ENCODE measurements at regions not wholly inside any gene's neighbourhood (a gene's known extent, or its start where the extent isn't known, plus 50 kb on each side); places are given as distances from the start of the nearest gene placed in this dataset.
A peak's percentile ranks its signal among the peaks of the same experiment; 100 is the strongest.

GRCh38 chrX:10707773-10708172 lies 87.4 kb upstream of the MID1 start:
- Histone ChIP-seq H3K36me3 (no peaks in the 10 kb centered on the region), H3K27me3 (no peaks in the 10 kb centered on the region), H3K9me3 (no peaks in the 10 kb centered on the region), H3K27ac (no peak overlapping the region), H3K4me1 (no peaks in the 10 kb centered on the region), H3K4me3 (no peak overlapping the region)
- DNase-seq (ENCODE audit: low spot score in 2 of 2): no peak
- TF ChIP-seq EP300 (IDR thresholded peaks at IDR 0.05): no peak
- no peak for TF ChIP-seq POLR2A (IDR thresholded peaks at IDR 0.05)
- TF ChIP-seq POLR2AphosphoS5 (IDR thresholded peaks at IDR 0.05): no peak
- TF ChIP-seq, protein P1, sequence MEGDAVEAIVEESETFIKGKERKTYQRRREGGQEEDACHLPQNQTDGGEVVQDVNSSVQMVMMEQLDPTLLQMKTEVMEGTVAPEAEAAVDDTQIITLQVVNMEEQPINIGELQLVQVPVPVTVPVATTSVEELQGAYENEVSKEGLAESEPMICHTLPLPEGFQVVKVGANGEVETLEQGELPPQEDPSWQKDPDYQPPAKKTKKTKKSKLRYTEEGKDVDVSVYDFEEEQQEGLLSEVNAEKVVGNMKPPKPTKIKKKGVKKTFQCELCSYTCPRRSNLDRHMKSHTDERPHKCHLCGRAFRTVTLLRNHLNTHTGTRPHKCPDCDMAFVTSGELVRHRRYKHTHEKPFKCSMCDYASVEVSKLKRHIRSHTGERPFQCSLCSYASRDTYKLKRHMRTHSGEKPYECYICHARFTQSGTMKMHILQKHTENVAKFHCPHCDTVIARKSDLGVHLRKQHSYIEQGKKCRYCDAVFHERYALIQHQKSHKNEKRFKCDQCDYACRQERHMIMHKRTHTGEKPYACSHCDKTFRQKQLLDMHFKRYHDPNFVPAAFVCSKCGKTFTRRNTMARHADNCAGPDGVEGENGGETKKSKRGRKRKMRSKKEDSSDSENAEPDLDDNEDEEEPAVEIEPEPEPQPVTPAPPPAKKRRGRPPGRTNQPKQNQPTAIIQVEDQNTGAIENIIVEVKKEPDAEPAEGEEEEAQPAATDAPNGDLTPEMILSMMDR (IDR thresholded peaks at IDR 0.05): no peak
- WGBS: 68% methylated on average over 2 of the region's 2 CpGs

DNA sequence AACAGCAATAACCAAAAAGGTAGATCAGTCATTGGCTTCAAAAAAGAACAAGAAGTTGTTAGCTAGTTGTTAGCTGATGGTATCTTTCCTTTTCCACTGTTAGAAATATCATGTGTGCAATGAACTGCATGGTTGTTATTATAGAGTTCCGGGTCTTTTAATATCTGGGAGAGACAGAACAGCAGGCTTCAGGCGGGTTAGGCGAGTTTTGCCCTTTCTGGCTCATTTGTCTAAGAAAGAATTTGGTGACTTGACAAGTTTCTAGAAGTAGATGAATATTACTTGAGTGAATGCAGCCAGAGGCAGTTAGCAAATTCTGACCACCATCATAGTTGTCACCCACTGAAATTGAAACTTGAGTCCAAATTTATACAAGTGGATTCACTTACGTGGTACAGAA lies 88.9 kb upstream of the MID1 start:
- H3K36me3 ChIP-seq: no peaks in the 10 kb centered on the region
- TF ChIP-seq POLR2AphosphoS5 (IDR thresholded peaks at IDR 0.05) (no peak), POLR2A (IDR thresholded peaks at IDR 0.05) (no peak), EP300 (IDR thresholded peaks at IDR 0.05) (no peak)
- TF ChIP-seq, protein P1 (IDR thresholded peaks at IDR 0.05): no peak
- no peak overlapping the region for H3K27ac ChIP-seq
- H3K4me1 ChIP-seq: no peaks in the 10 kb centered on the region
- WGBS: 43% methylated on average over 4 of the region's 4 CpGs
- no peak overlapping the region for H3K4me3 ChIP-seq
- no peaks in the 10 kb centered on the region for H3K9me3 ChIP-seq
- H3K27me3 ChIP-seq: no peaks in the 10 kb centered on the region
- no peak for DNase-seq (ENCODE audit: low spot score in 2 of 2)

DNA sequence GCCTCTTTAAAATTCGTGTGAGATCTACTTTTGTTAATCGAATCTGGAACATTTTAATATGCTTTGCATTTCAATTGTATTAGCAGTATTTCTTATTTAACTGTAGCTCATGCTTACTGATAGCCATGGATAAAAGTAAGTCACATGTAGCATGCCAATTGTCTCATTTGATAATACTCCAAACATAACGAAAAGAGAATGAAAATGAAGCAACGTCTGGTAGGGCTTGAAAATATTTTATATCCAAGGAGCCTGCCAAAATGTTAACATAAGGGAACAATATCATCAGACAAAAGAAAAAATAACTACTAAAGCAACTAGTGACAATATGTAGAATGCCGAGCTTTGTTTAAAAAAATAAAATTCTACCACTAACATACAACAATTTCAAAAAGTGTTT lies 94.1 kb upstream of the MID1 start:
- DNase-seq (ENCODE audit: low spot score in 2 of 2): no peak
- WGBS: 76% methylated on average over 5 of the region's 5 CpGs
- no peaks in the 10 kb centered on the region for H3K4me1 ChIP-seq
- no peaks in the 10 kb centered on the region for H3K27me3 ChIP-seq
- no peaks in the 10 kb centered on the region for H3K9me3 ChIP-seq
- TF ChIP-seq, protein P1 (IDR thresholded peaks at IDR 0.05): no peak
- no peak for TF ChIP-seq POLR2A (IDR thresholded peaks at IDR 0.05)
- TF ChIP-seq POLR2AphosphoS5 (IDR thresholded peaks at IDR 0.05): no peak
- TF ChIP-seq EP300 (IDR thresholded peaks at IDR 0.05): no peak
- H3K36me3 ChIP-seq: no peaks in the 10 kb centered on the region
- no peak overlapping the region for H3K4me3 ChIP-seq
- H3K27ac ChIP-seq: no peak overlapping the region

GRCh38 chrX:10722851-10723250 lies 102.5 kb upstream of the MID1 start:
- Histone ChIP-seq H3K27me3 (no peaks in the 10 kb centered on the region), H3K4me3 (no peak overlapping the region), H3K4me1 (no peaks in the 10 kb centered on the region), H3K27ac (no peak overlapping the region), H3K36me3 (no peaks in the 10 kb centered on the region), H3K9me3 (no peaks in the 10 kb centered on the region)
- TF ChIP-seq EP300 (IDR thresholded peaks at IDR 0.05) (no peak), POLR2AphosphoS5 (IDR thresholded peaks at IDR 0.05) (no peak), POLR2A (IDR thresholded peaks at IDR 0.05) (no peak)
- TF ChIP-seq, protein P1 (IDR thresholded peaks at IDR 0.05): peak; percentile 51 to 54
- peak; percentile 70 to 72 for DNase-seq (ENCODE audit: low spot score in 2 of 2)
- 13% methylated on average over 4 of the region's 4 CpGs for WGBS

- no peak overlapping the region for H3K27ac ChIP-seq
- no peak for DNase-seq (ENCODE audit: low spot score in 2 of 2)
- WGBS: 34% methylated on average over 3 of the region's 3 CpGs
- TF ChIP-seq, protein P1 (IDR thresholded peaks at IDR 0.05): peak in 1 of 2 donors; percentile 11
- TF ChIP-seq POLR2A (IDR thresholded peaks at IDR 0.05): no peak
- H3K27me3 ChIP-seq: no peaks in the 10 kb centered on the region
- no peak overlapping the region for H3K4me3 ChIP-seq
- no peaks in the 10 kb centered on the region for H3K36me3 ChIP-seq
- H3K9me3 ChIP-seq: no peaks in the 10 kb centered on the region
- H3K4me1 ChIP-seq: no peaks in the 10 kb centered on the region
Measured at GRCh38 chrX:10725071-10725470, 104.7 kb upstream of the MID1 start.
